ENCODE measurements at regions not wholly inside any gene's neighbourhood (a gene's known extent, or its start where the extent isn't known, plus 50 kb on each side); places are given as distances from the start of the nearest gene placed in this dataset.

DNA sequence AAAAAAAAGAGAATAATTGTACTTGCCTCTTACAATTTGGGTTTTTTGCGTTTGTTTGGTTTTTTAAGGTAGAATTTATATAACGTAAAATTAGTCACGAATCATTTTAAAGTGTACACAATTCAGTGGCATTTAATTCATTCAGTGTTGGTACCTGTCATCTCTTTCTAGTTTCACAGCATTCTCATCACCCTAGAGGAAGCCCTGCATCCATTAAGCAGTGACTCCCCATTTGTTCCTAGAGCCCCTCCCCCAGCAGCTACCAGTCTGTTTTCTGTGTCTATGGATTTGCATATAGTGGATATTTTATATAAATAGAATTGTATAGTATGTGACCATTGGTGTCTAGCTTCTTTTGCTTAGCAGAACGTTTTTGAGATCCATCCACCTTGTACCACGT lies 233.2 kb upstream of the FMN2 start:
- TF ChIP-seq EZH2phosphoT487 (conservative IDR thresholded peaks at IDR 0.05; ENCODE audit: low read length): no peak
- TF ChIP-seq, protein P1, sequence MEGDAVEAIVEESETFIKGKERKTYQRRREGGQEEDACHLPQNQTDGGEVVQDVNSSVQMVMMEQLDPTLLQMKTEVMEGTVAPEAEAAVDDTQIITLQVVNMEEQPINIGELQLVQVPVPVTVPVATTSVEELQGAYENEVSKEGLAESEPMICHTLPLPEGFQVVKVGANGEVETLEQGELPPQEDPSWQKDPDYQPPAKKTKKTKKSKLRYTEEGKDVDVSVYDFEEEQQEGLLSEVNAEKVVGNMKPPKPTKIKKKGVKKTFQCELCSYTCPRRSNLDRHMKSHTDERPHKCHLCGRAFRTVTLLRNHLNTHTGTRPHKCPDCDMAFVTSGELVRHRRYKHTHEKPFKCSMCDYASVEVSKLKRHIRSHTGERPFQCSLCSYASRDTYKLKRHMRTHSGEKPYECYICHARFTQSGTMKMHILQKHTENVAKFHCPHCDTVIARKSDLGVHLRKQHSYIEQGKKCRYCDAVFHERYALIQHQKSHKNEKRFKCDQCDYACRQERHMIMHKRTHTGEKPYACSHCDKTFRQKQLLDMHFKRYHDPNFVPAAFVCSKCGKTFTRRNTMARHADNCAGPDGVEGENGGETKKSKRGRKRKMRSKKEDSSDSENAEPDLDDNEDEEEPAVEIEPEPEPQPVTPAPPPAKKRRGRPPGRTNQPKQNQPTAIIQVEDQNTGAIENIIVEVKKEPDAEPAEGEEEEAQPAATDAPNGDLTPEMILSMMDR (IDR thresholded peaks at IDR 0.05; ENCODE audit: insufficient read depth, low read length, poor library complexity, severe bottlenecking): no peak
- H3K27ac ChIP-seq (ENCODE audit: low read depth, low read length): no peak overlapping the region

DNA sequence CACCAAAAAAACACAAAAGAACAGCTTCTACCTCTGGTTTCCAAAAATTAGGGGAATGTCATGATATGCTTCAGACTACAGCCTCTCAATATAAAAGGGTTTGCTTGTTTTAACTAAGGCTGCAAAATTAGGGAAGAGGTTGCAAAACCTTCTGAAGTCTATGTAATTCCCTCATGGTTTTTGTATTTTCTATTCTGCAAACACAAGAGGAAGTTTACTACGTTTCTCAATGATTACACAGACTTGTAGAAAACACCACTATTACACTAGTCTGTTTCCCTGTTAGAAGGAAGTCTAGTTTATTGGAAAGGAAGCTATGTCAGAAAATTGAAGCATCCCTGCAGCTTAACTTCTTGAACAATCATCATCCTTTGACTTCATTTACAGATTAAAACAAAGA lies 229.7 kb upstream of the FMN2 start:
- Histone ChIP-seq H3K79me2 (ENCODE audit: insufficient read depth, low read length) (no peaks in the 10 kb centered on the region), H3K4me3 (ENCODE audit: insufficient read depth, low read length, poor library complexity, severe bottlenecking) (no peak overlapping the region), H3K9me2 (replicated peaks; ENCODE audit: insufficient read depth, low read length) (no peaks in the 10 kb centered on the region), H3K9ac (ENCODE audit: low read length) (no peak overlapping the region), H3K36me3 (ENCODE audit: low read length) (no peaks in the 10 kb centered on the region), H3K27me3 (ENCODE audit: low read length) (no peaks in the 10 kb centered on the region), H3F3A (ENCODE audit: insufficient read depth) (no peaks in the 10 kb centered on the region), H3K9me3 (ENCODE audit: insufficient read depth, low read length) (no peaks in the 10 kb centered on the region), H3K27ac (ENCODE audit: low read depth, low read length) (no peak overlapping the region), H4K20me1 (ENCODE audit: low read depth, low read length) (no peaks in the 10 kb centered on the region; the same call in 1 of the 2 replicates), H3K4me2 (ENCODE audit: low read depth, low read length, poor library complexity, severe bottlenecking) (no peak overlapping the region), H2AFZ (ENCODE audit: low read depth, low read length, severe bottlenecking) (no peak overlapping the region)
- TF ChIP-seq, protein P1 (IDR thresholded peaks at IDR 0.05; ENCODE audit: insufficient read depth, low read length, poor library complexity, severe bottlenecking): no peak
- no peak for TF ChIP-seq EZH2phosphoT487 (conservative IDR thresholded peaks at IDR 0.05; ENCODE audit: low read length)

More for the DNA sequence above, 233.2 kb upstream of the FMN2 start:
- Histone ChIP-seq H3K9ac (ENCODE audit: low read length) (no peak overlapping the region), H3K27me3 (ENCODE audit: low read length) (no peaks in the 10 kb centered on the region), H3K79me2 (ENCODE audit: insufficient read depth, low read length) (no peaks in the 10 kb centered on the region), H3F3A (ENCODE audit: insufficient read depth) (no peaks in the 10 kb centered on the region), H3K9me3 (ENCODE audit: insufficient read depth, low read length) (no peaks in the 10 kb centered on the region), H3K9me2 (replicated peaks; ENCODE audit: insufficient read depth, low read length) (no peaks in the 10 kb centered on the region), H3K4me2 (ENCODE audit: low read depth, low read length, poor library complexity, severe bottlenecking) (no peak overlapping the region), H3K4me3 (ENCODE audit: insufficient read depth, low read length, poor library complexity, severe bottlenecking) (no peak overlapping the region), H2AFZ (ENCODE audit: low read depth, low read length, severe bottlenecking) (no peak overlapping the region), H4K20me1 (ENCODE audit: low read depth, low read length) (no peaks in the 10 kb centered on the region; the same call in 1 of the 2 replicates), H3K36me3 (ENCODE audit: low read length) (no peaks in the 10 kb centered on the region)

DNA sequence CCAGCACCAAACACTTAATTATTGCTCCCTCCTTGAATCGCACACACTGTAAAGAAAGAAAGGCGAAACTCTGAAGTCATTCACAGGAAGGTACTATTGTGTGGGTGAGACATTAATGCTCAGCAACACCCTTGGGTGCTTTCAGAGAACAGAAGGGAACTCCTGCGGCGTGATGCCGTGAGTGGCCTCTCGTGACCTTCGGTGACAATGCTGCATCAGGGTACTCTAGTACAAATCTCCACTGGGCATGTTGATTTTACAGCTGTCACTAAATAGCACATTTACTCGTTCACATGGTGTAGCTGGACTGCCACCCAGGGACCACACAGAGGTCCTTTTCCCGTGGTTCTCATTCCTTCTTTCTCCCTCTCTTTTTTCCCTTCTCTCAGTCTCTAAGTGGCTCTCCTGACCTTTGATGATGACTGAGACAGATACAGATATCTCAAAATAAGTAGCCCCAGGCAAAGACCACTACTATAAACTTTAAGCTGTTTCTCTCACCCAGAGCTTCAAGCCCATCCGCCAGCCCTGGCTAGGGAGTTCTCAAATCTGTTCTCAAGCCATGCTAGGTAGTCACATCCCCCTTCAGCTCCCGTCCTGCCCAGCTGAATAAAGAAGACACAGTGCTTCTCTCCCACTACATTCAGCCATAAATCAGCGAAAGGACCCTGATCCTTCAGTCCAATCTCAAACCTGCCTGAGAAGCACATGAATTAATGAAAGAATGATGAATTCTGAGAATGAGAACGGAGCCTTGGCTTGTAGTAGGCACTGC lies 223.4 kb upstream of the FMN2 start:
- Histone ChIP-seq H4K20me1 (ENCODE audit: low read depth, low read length) (no peaks in the 10 kb centered on the region), H3K4me2 (ENCODE audit: low read depth, low read length, poor library complexity, severe bottlenecking) (no peak overlapping the region), H3K9me2 (replicated peaks; ENCODE audit: insufficient read depth, low read length) (no peaks in the 10 kb centered on the region), H2AFZ (ENCODE audit: low read depth, low read length, severe bottlenecking) (no peak overlapping the region), H3K79me2 (ENCODE audit: insufficient read depth, low read length) (no peaks in the 10 kb centered on the region), H3K9me3 (ENCODE audit: insufficient read depth, low read length) (no peaks in the 10 kb centered on the region), H3K4me3 (ENCODE audit: insufficient read depth, low read length, poor library complexity, severe bottlenecking) (no peak overlapping the region), H3K36me3 (ENCODE audit: low read length) (no peaks in the 10 kb centered on the region), H3K9ac (ENCODE audit: low read length) (no peak overlapping the region), H3F3A (ENCODE audit: insufficient read depth) (no peaks in the 10 kb centered on the region), H3K27ac (ENCODE audit: low read depth, low read length) (no peak overlapping the region), H3K27me3 (ENCODE audit: low read length) (no peaks in the 10 kb centered on the region)
- TF ChIP-seq, protein P1 (IDR thresholded peaks at IDR 0.05; ENCODE audit: insufficient read depth, low read length, poor library complexity, severe bottlenecking): no peak
- TF ChIP-seq EZH2phosphoT487 (conservative IDR thresholded peaks at IDR 0.05; ENCODE audit: low read length): no peak
